Esophagus muscularis mucosa (tissue), 3 donors: ENCODE measurements at regions not wholly inside any gene's neighbourhood (a gene's known extent, or its start where the extent isn't known, plus 50 kb on each side); places are given as distances from the start of the nearest gene placed in this dataset.

Source experiments
- POLR2A ChIP-seq: fragments of 450-650 bp; IDR thresholded peaks from one replicate; pipeline ENCODE4 v1.6.1; 2017; ENCODE audit warnings: antibody characterized with exemption, moderate library complexity, mild to moderate bottlenecking, low read depth
- POLR2AphosphoS5 ChIP-seq, 2 donors: sonication (generic); formaldehyde crosslinking; IDR thresholded peaks; one replicate each; pipeline ENCODE4 v1.6.1; 2017; ENCODE audit warnings: antibody characterized with exemption in 2 of 2
- TF ChIP-seq, protein P1 (sequence below), 3 experiments: fragments of 200-600 bp in 2 of 3; fragments of 450-650 bp in 1 of 3; sonication (generic) in 2 of 3; IDR thresholded peaks; one replicate each; pipeline ENCODE4 v1.5.1; 2017 to 2019; ENCODE audit warnings: antibody characterized with exemption in 3 of 3, mild to moderate bottlenecking in 2 of 3, moderate library complexity in 1 of 3

DNA sequence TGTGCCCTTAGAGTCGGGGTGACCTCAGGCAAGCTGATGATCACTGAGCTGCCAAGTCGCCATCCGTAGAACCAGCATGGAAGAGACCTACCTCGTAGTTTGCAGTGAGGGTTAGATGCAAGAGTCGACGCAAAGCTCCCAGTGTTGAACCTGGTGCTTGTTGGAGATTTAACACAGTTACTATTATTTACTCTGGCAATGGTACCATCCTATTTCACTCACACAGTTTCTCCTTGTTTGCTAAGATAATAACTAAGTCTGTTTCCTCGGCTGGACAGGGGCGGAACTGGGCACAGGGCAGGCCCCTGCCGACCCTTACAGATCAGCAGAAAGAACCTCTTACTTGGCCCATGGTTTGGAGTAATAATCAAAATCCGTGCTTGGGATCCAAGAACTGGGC lies 85.5 kb downstream of the ACAA2 start:
- TF ChIP-seq, protein P1, sequence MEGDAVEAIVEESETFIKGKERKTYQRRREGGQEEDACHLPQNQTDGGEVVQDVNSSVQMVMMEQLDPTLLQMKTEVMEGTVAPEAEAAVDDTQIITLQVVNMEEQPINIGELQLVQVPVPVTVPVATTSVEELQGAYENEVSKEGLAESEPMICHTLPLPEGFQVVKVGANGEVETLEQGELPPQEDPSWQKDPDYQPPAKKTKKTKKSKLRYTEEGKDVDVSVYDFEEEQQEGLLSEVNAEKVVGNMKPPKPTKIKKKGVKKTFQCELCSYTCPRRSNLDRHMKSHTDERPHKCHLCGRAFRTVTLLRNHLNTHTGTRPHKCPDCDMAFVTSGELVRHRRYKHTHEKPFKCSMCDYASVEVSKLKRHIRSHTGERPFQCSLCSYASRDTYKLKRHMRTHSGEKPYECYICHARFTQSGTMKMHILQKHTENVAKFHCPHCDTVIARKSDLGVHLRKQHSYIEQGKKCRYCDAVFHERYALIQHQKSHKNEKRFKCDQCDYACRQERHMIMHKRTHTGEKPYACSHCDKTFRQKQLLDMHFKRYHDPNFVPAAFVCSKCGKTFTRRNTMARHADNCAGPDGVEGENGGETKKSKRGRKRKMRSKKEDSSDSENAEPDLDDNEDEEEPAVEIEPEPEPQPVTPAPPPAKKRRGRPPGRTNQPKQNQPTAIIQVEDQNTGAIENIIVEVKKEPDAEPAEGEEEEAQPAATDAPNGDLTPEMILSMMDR (IDR thresholded peaks at IDR 0.05), result no peak
- no peak for TF ChIP-seq POLR2AphosphoS5 (IDR thresholded peaks at IDR 0.05)
- TF ChIP-seq POLR2A, result no peak
